ENCODE measurements at regions not wholly inside any gene's neighbourhood (a gene's known extent, or its start where the extent isn't known, plus 50 kb on each side); places are given as distances from the start of the nearest gene placed in this dataset.
"Not testable (repeated sequence)": the region's sequence is repeated elsewhere in the genome, so short reads cannot be mapped to it uniquely, and the experiment has no call there.

- TF ChIP-seq CTCF (IDR thresholded peaks at IDR 0.05 in 4 of 5, conservative IDR thresholded peaks at IDR 0.05 in 1 of 5); POLR2A (IDR thresholded peaks at IDR 0.05): not testable (repeated sequence)
These were observed 154.2 kb upstream of the RASSF8 start for GRCh38 chr12:25804286-25804685.

Data from gastrocnemius medialis (tissue), 4 donors.